ENCODE measurements at regions not wholly inside any gene's neighbourhood (a gene's known extent, or its start where the extent isn't known, plus 50 kb on each side); places are given as distances from the start of the nearest gene placed in this dataset.

GRCh38 chr12:60421741-60422140, 825.9 kb downstream of the SLC16A7 start:
- 0% methylated on average over 1 of the region's 1 CpG for WGBS (ENCODE audit: insufficient coverage, low coverage, missing lambda C conversion rate)
- Histone ChIP-seq H3K4me3 (no peak overlapping the region), H3K9me3 (replicated peaks; ENCODE audit: control insufficient read depth, insufficient read depth, low read depth, low read length) (0 out of 2 replicates have a peak, but pooled peaks cover 2% of the 10 kb centered on the region), H3K9me1 (ENCODE audit: control insufficient read depth, insufficient read depth, low read length) (no peaks in the 10 kb centered on the region), H4K20me1 (replicated peaks; ENCODE audit: control insufficient read depth, insufficient read depth, low read length) (no peaks in the 10 kb centered on the region), H3K9ac (ENCODE audit: insufficient read depth in 1 of 2, low read depth in 2 of 2, low read length in 2 of 2) (no peak overlapping the region), H3K4me1 (replicated peaks in 1 of 2; ENCODE audit: control insufficient read depth in 2 of 2, insufficient read depth in 2 of 2, low read length in 2 of 2) (no peaks in the 10 kb centered on the region), H2AFZ (ENCODE audit: low read depth, low read length) (no peak overlapping the region), H3K36me3 (ENCODE audit: control insufficient read depth, insufficient read depth, low read length) (no peaks in the 10 kb centered on the region), H3K79me2 (ENCODE audit: control insufficient read depth, insufficient read depth, low read length) (no peaks in the 10 kb centered on the region), H3K27me3 (ENCODE audit: control insufficient read depth in 2 of 2, insufficient read depth in 2 of 2, low read length in 2 of 2) (no peaks in the 10 kb centered on the region), H3K27ac (ENCODE audit: extremely low read depth, low read depth, low read length) (no peak overlapping the region), H3K4me2 (ENCODE audit: insufficient read depth, low read length) (no peak overlapping the region)
- BruUV-seq (replicated peaks) = no TSS peak
- TF ChIP-seq CTCF (IDR thresholded peaks at IDR 0.05 in 2 of 3, conservative IDR thresholded peaks at IDR 0.05 in 1 of 3; ENCODE audit: insufficient read depth in 2 of 3, low read depth in 1 of 3, low read length in 3 of 3) (no peak), USF2 (CRISPR knock-in tag; IDR thresholded peaks at IDR 0.05) (no peak), ZNF3 (CRISPR knock-in tag; IDR thresholded peaks at IDR 0.05) (no peak), PTRF (tag; IDR thresholded peaks at IDR 0.05) (no peak), ZBTB9 (CRISPR knock-in tag; IDR thresholded peaks at IDR 0.05) (no peak), ZBTB7A (IDR thresholded peaks at IDR 0.05; ENCODE audit: borderline replicate concordance, control insufficient read depth, low read depth, low read length) (no peak), SNIP1 (IDR thresholded peaks at IDR 0.05; ENCODE audit: low read depth) (no peak), ZNF41 (CRISPR knock-in tag; conservative IDR thresholded peaks at IDR 0.05) (no peak), HMGN3 (IDR thresholded peaks at IDR 0.05; ENCODE audit: borderline replicate concordance, extremely low read depth, insufficient read length, low read depth, low read length) (no peak), CTBP1 (IDR thresholded peaks at IDR 0.05; ENCODE audit: borderline replicate concordance) (no peak)
- ChIA-PET CTCF (ENCODE audit: low intra/inter-chr PET ratio) (no interaction called here), POLR2A (no interaction called here)
- no peak for ATAC-seq
- intact Hi-C loops (cut with micrococcal nuclease) = no loop called here
- in situ Hi-C loops (cut with MboI) = no loop called here
- FAIRE-seq = no peak
- no peak for DNase-seq (ENCODE audit: extremely low read depth in 1 of 4, low spot score in 3 of 4)

All from K562 (cell line).